MM.1S (cell line): ENCODE measurements at regions not wholly inside any gene's neighbourhood (a gene's known extent, or its start where the extent isn't known, plus 50 kb on each side); places are given as distances from the start of the nearest gene placed in this dataset.

Source experiments
- DNase-seq: peaks from one replicate; pipeline ENCODE4 v3.0.0-alpha.2; 2015
- H2AFZ ChIP-seq: fragments of 300-600 bp; sonication (generic); 2 replicates; pipeline ENCODE4 v1.6.0; 2016; ENCODE audit warnings: antibody characterized with exemption, low read length
- H3F3A ChIP-seq: fragments of 300-600 bp; sonication (generic); 2 replicates; pipeline ENCODE4 v1.6.1; 2016; ENCODE audit warnings: mild to moderate bottlenecking, antibody characterized with exemption, low read length, moderate library complexity, mixed read lengths; ENCODE audit not compliant: insufficient read depth
- H3K27ac ChIP-seq: fragments of 300-600 bp; sonication (generic); 2 replicates; pipeline ENCODE4 v1.5.1; 2016; ENCODE audit warnings: mild to moderate bottlenecking, low read length
- H3K27me3 ChIP-seq: fragments of 300-600 bp; sonication (generic); replicated peaks from 2 replicates; pipeline ENCODE4 v1.6.0; 2016; ENCODE audit warnings: low read length; ENCODE audit not compliant: insufficient read depth
- H3K36me3 ChIP-seq: fragments of 300-600 bp; sonication (generic); replicated peaks from 2 replicates; pipeline ENCODE4 v1.6.1; 2016; ENCODE audit warnings: mild to moderate bottlenecking, low read length, mixed read lengths; ENCODE audit not compliant: insufficient read depth
- H3K4me1 ChIP-seq: fragments of 300-600 bp; sonication (generic); 2 replicates; pipeline ENCODE4 v1.6.1; 2016; ENCODE audit warnings: low read length, mixed read lengths
- H3K4me2 ChIP-seq: fragments of 300-600 bp; sonication (generic); 2 replicates; pipeline ENCODE4 v1.6.0; 2016; ENCODE audit warnings: low read depth, low read length
- H3K4me3 ChIP-seq: fragments of 300-600 bp; sonication (generic); 2 replicates; pipeline ENCODE4 v1.5.1; 2016; ENCODE audit warnings: low read length, mixed read lengths
- H3K79me2 ChIP-seq: fragments of 300-600 bp; sonication (generic); 2 replicates; pipeline ENCODE4 v1.6.1; 2016; ENCODE audit warnings: mixed run types, low read length, mixed read lengths
- H3K9ac ChIP-seq: fragments of 300-600 bp; sonication (generic); 2 replicates; pipeline ENCODE4 v1.6.1; 2016; ENCODE audit warnings: low read length, mixed read lengths
- H3K9me2 ChIP-seq: fragments of 300-600 bp; sonication (generic); replicated peaks from 2 replicates; pipeline ENCODE4 v1.6.1; 2016; ENCODE audit warnings: mild to moderate bottlenecking, low read length, mixed read lengths; ENCODE audit not compliant: insufficient read depth
- H3K9me3 ChIP-seq: fragments of 300-600 bp; sonication (generic); replicated peaks from 2 replicates; pipeline ENCODE4 v1.6.1; 2016; ENCODE audit warnings: mild to moderate bottlenecking, low read length, mixed read lengths; ENCODE audit not compliant: insufficient read depth
- H4K20me1 ChIP-seq: fragments of 300-600 bp; sonication (generic); 2 replicates; pipeline ENCODE4 v1.6.1; 2016; ENCODE audit warnings: mild to moderate bottlenecking, low read length, moderate library complexity, mixed read lengths; ENCODE audit not compliant: insufficient read depth
- EZH2 ChIP-seq: fragments of 300-600 bp; sonication (generic); optimal IDR thresholded peaks from 2 replicates; pipeline ENCODE3; 2017; ENCODE audit warnings: low read depth, mild to moderate bottlenecking, antibody characterized with exemption, low read length, mixed read lengths
- EZH2phosphoT487 ChIP-seq: fragments of 300-600 bp; sonication (generic); IDR thresholded peaks from 2 replicates; pipeline ENCODE4 v1.6.1; 2018; ENCODE audit warnings: antibody characterized with exemption, low read length
- TF ChIP-seq, protein P1 (sequence below): fragments of 300-600 bp; sonication (generic); IDR thresholded peaks from 2 replicates; pipeline ENCODE4 v1.5.1; 2016; ENCODE audit warnings: antibody characterized with exemption, low read length, mixed read lengths

DNA sequence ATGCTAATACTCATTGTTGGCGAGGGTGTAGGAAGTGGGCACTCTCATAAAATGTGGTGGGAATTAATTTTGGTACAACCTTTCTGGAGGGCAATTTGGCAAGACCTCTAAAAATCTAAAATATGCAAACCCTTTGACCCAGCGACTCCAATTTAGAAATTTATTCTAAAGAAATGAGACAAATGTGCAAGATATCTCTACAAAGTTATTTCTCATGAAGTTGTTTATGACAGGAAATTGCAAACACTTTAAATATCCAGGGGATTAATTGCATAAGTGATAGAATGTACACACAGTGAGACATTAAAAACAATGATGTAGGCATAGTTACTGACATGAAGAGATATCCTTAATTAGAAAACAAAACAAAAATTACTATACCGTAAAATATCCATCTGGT is 246.3 kb upstream of the MAP3K1 start:
- Histone ChIP-seq H3K79me2 (no peaks in the 10 kb centered on the region), H3K9me3 (no peaks in the 10 kb centered on the region), H3K27ac (no peak overlapping the region), H3K4me1 (peaks cover 8% of the 10 kb centered on the region), H3F3A (no peaks in the 10 kb centered on the region), H3K4me2 (no peak overlapping the region), H3K9me2 (no peaks in the 10 kb centered on the region), H3K9ac (no peak overlapping the region), H3K27me3 (no peaks in the 10 kb centered on the region), H2AFZ (no peak overlapping the region), H3K36me3 (no peaks in the 10 kb centered on the region), H3K4me3 (no peak overlapping the region), H4K20me1 (no peaks in the 10 kb centered on the region)
- no peak for DNase-seq
- no peak for TF ChIP-seq EZH2phosphoT487
- no peak for TF ChIP-seq EZH2
- TF ChIP-seq, protein P1, sequence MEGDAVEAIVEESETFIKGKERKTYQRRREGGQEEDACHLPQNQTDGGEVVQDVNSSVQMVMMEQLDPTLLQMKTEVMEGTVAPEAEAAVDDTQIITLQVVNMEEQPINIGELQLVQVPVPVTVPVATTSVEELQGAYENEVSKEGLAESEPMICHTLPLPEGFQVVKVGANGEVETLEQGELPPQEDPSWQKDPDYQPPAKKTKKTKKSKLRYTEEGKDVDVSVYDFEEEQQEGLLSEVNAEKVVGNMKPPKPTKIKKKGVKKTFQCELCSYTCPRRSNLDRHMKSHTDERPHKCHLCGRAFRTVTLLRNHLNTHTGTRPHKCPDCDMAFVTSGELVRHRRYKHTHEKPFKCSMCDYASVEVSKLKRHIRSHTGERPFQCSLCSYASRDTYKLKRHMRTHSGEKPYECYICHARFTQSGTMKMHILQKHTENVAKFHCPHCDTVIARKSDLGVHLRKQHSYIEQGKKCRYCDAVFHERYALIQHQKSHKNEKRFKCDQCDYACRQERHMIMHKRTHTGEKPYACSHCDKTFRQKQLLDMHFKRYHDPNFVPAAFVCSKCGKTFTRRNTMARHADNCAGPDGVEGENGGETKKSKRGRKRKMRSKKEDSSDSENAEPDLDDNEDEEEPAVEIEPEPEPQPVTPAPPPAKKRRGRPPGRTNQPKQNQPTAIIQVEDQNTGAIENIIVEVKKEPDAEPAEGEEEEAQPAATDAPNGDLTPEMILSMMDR = no peak

DNA sequence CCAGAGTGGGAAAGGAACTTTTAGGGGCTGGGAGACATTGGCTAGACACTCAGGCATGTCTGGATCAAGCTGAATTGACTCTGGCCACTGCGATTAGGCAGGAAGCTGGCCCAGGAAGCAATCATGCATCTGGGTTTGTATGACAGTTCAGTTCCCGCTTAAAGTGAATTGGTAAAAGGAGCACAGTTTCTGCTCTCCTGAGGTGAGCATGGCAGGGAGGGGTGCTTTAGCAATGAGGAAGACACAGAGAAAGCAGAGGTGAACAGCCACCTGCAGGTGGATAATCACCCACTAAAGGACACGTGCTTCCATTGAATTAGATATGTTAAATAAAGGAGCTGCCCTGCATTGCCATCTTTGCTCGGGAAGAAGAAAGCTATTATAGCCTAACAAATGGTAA is 248.1 kb upstream of the MAP3K1 start:
- H3K4me2 ChIP-seq = no peak overlapping the region
- no peaks in the 10 kb centered on the region for H4K20me1 ChIP-seq
- no peak overlapping the region for H3K27ac ChIP-seq
- H3K79me2 ChIP-seq = no peaks in the 10 kb centered on the region
- no peak overlapping the region for H2AFZ ChIP-seq
- no peak overlapping the region for H3K4me3 ChIP-seq
- H3K9me2 ChIP-seq = no peaks in the 10 kb centered on the region
- H3F3A ChIP-seq = no peaks in the 10 kb centered on the region
- H3K27me3 ChIP-seq = no peaks in the 10 kb centered on the region
- DNase-seq = no peak
- peaks cover 8% of the 10 kb centered on the region for H3K4me1 ChIP-seq
- H3K9me3 ChIP-seq = no peaks in the 10 kb centered on the region
- no peaks in the 10 kb centered on the region for H3K36me3 ChIP-seq
- TF ChIP-seq EZH2 (no peak), EZH2phosphoT487 (no peak)
- TF ChIP-seq, protein P1 = no peak
- H3K9ac ChIP-seq = no peak overlapping the region

DNA sequence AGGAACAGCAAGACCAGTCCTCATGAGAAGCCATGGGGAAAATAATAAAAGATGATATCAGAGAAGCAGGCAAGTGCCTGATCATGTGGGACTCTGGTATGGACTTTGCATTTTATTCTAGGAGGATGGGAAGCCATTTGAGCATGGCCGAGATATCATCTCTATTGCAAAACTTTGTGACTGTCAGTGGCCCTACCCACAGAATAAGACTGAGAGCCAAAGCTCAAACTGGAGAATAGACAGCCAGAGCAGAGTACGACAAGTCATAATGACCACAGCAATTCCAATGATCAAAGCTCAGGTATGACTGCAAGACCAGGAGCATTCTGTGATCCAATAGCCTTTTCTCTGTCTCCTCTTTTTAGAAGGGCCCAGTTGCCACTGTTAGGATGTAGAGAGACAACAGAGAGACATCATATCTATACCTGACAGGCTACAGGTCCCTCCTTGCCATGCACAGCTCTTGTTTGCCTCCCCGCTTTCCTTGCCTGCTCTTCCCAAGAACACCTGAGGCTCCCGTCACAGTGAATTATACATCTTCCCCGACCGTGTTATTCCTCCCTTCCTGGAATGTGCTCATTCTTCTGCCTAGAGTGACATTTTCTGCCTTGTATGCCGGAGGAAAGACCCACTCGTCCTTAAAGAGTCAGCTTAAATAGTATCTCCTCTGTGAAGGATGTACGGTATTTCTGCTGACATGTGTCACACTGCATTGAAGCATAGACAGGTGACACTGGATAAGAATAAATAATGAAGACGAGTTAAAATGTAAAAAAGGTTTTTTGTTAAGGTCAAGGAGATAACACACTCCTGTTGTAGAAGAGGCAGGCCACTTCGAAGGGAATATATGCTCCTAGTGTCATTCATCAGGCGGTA is 248.7 kb upstream of the MAP3K1 start:
- Histone ChIP-seq H3K9me3 (no peaks in the 10 kb centered on the region), H4K20me1 (no peaks in the 10 kb centered on the region), H3F3A (no peaks in the 10 kb centered on the region), H3K79me2 (no peaks in the 10 kb centered on the region), H2AFZ (no peak overlapping the region), H3K9me2 (no peaks in the 10 kb centered on the region), H3K36me3 (no peaks in the 10 kb centered on the region), H3K27me3 (no peaks in the 10 kb centered on the region), H3K4me2 (no peak overlapping the region), H3K27ac (no peak overlapping the region), H3K4me3 (no peak overlapping the region), H3K4me1 (peaks cover 8% of the 10 kb centered on the region), H3K9ac (no peak overlapping the region)
- TF ChIP-seq EZH2 (no peak), EZH2phosphoT487 (no peak)
- TF ChIP-seq, protein P1 = no peak
- DNase-seq = no peak
